ENCODE measurements at regions not wholly inside any gene's neighbourhood (a gene's known extent, or its start where the extent isn't known, plus 50 kb on each side); places are given as distances from the start of the nearest gene placed in this dataset.

- H3K27me3 Mint-ChIP-seq (ENCODE audit: unreplicated experiment): peaks cover 37% of the 10 kb centered on the region
- H3K4me3 Mint-ChIP-seq (ENCODE audit: unreplicated experiment): no peak overlapping the region
- H3K27ac Mint-ChIP-seq (ENCODE audit: unreplicated experiment): no peak overlapping the region
Observed at GRCh38 chr7:136079934-136080333, 102.8 kb upstream of the MTPN start.

GRCh38 chr7:136079478-136079892, 102.3 kb upstream of the MTPN start:
- no peak overlapping the region for H3K4me3 Mint-ChIP-seq (ENCODE audit: unreplicated experiment)
- no peak overlapping the region for H3K27ac Mint-ChIP-seq (ENCODE audit: unreplicated experiment)
- H3K36me3 Mint-ChIP-seq (ENCODE audit: unreplicated experiment): no peaks in the 10 kb centered on the region
- no peaks in the 10 kb centered on the region for H3K4me1 Mint-ChIP-seq (ENCODE audit: unreplicated experiment)
- no peak for DNase-seq (ENCODE audit: extremely low spot score, unreplicated experiment)
- peaks cover 37% of the 10 kb centered on the region for H3K27me3 Mint-ChIP-seq (ENCODE audit: unreplicated experiment)
- no peak for TF ChIP-seq CTCF (IDR thresholded peaks at IDR 0.05)
- H3K9me3 Mint-ChIP-seq (ENCODE audit: unreplicated experiment): no peaks in the 10 kb centered on the region

More at GRCh38 chr7:136079934-136080333, 102.8 kb upstream of the MTPN start:
- DNase-seq (ENCODE audit: extremely low spot score, unreplicated experiment): no peak
- no peak for TF ChIP-seq CTCF (IDR thresholded peaks at IDR 0.05)
- Mint-ChIP-seq H3K4me1 (ENCODE audit: unreplicated experiment) (no peaks in the 10 kb centered on the region), H3K9me3 (ENCODE audit: unreplicated experiment) (no peaks in the 10 kb centered on the region), H3K36me3 (ENCODE audit: unreplicated experiment) (no peaks in the 10 kb centered on the region)

- Mint-ChIP-seq H3K9me3 (ENCODE audit: unreplicated experiment) (no peaks in the 10 kb centered on the region), H3K27ac (ENCODE audit: unreplicated experiment) (no peak overlapping the region), H3K4me3 (ENCODE audit: unreplicated experiment) (no peak overlapping the region), H3K4me1 (ENCODE audit: unreplicated experiment) (no peaks in the 10 kb centered on the region), H3K36me3 (ENCODE audit: unreplicated experiment) (no peaks in the 10 kb centered on the region), H3K27me3 (ENCODE audit: unreplicated experiment) (peaks cover 34% of the 10 kb centered on the region)
- no peak for TF ChIP-seq CTCF (IDR thresholded peaks at IDR 0.05)
- no peak for DNase-seq (ENCODE audit: extremely low spot score, unreplicated experiment)
Observed at GRCh38 chr7:136079066-136079465, 101.9 kb upstream of the MTPN start.

- Mint-ChIP-seq H3K27ac (ENCODE audit: unreplicated experiment) (no peak overlapping the region), H3K4me1 (ENCODE audit: unreplicated experiment) (no peaks in the 10 kb centered on the region), H3K9me3 (ENCODE audit: unreplicated experiment) (no peaks in the 10 kb centered on the region), H3K27me3 (ENCODE audit: unreplicated experiment) (peaks cover 32% of the 10 kb centered on the region), H3K4me3 (ENCODE audit: unreplicated experiment) (no peak overlapping the region), H3K36me3 (ENCODE audit: unreplicated experiment) (no peaks in the 10 kb centered on the region)
- no peak for TF ChIP-seq CTCF (IDR thresholded peaks at IDR 0.05)
- DNase-seq (ENCODE audit: extremely low spot score, unreplicated experiment): no peak
Observed at GRCh38 chr7:136078630-136079029, 101.5 kb upstream of the MTPN start.

- Mint-ChIP-seq H3K27me3 (ENCODE audit: unreplicated experiment) (peaks cover 22% of the 10 kb centered on the region), H3K27ac (ENCODE audit: unreplicated experiment) (no peak overlapping the region), H3K4me3 (ENCODE audit: unreplicated experiment) (no peak overlapping the region), H3K36me3 (ENCODE audit: unreplicated experiment) (no peaks in the 10 kb centered on the region), H3K9me3 (ENCODE audit: unreplicated experiment) (no peaks in the 10 kb centered on the region), H3K4me1 (ENCODE audit: unreplicated experiment) (no peaks in the 10 kb centered on the region)
- DNase-seq (ENCODE audit: extremely low spot score, unreplicated experiment): no peak
- TF ChIP-seq CTCF (IDR thresholded peaks at IDR 0.05): no peak
Observed at GRCh38 chr7:136076954-136077353, 99.8 kb upstream of the MTPN start.

All from osteocyte (in vitro differentiated cells).